Hematopoietic multipotent progenitor cell treated with erythropoietin and hydrocortisone succinate and interleukin-3 and kit ligand, for 15 days (in vitro differentiated cells): ENCODE measurements at regions not wholly inside any gene's neighbourhood (a gene's known extent, or its start where the extent isn't known, plus 50 kb on each side); places are given as distances from the start of the nearest gene placed in this dataset.

Source experiments
- DNase-seq: peaks from one replicate; pipeline ENCODE4 v3.0.0-alpha.2; 2015; ENCODE audit warnings: low spot score

- no peak for DNase-seq
Observed at GRCh38 chr4:26104056-26104685, 190.2 kb downstream of the SMIM20 start.

DNA sequence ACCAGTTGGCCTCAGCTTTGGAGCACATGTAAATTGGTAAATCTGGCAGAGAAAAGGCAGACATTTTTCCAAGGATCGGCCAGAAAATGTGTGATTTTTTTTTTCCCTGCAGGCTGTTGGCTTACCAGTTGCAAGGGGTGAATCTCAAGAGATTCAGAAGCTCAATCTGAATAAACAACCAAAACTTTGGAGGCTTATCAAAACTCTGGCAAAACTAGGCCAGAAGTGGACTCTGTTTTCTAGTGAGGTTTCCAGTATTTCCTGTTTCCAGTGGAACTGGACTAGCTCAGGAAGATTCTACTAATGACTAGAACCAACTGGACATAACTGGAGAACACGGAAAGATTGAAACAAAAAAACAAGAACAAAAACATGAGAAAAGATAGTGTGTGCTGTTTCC, 191.3 kb downstream of the SMIM20 start:
- DNase-seq: no peak

DNA sequence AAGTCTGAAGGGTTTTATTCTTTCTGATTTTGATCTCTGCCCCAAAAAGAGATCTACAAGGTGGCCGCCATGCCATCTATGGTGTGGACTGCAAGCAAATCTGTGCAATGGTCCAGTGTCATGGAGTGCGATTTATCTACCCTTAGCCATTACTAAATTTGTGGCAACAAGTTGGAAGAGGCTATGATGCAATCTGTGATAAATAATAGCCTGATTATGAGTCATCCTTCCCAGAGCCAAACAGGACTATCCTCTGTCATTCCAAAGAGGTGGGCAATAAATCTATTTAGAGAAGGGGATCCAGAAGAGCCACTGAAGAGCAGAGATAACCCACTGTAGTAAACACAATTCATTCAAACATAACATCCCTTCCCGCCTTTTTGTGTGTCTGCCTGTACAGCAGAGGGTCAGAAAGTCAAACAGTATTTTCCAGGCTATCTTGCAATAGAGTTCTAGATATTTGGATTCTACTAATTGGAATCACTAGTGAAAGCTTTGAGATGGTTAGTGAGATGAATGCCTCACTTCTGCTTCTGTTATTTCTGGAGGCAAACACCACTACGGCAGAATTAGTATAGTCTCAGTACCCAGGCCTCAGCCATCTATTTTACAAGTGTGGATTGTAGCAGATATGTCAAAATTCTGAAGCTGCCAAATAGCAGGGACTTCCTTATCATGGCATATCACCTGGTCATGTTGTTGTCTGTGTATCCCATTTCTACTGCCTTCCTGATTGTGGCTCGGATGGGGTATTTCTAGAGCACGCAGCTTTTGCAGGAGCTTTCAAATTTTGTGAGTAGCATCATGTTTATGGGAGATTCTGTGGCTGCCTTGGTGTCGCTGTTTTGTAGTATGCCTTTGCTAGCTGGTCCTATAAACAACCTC, 192.0 kb downstream of the SMIM20 start:
- no peak for DNase-seq

DNA sequence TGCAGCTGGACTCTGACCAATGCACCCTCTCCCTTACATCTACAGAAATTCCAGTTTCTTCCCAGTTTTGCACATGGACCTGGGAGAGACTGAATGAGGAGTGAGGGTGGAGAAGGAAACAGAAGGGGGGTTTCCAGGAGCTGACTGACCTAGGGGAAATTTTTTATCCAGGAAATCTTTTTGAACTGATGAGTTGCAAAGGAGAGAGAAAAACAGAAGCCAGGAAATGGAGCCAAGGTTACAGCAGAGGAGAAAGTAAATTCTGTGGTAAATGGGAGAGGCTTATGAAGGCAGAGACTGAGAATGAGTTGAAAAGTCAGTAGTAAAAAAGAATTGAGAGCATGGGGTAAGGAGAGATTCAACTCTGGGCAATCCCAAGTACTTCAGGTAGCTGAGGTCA, 192.8 kb downstream of the SMIM20 start:
- no peak for DNase-seq

DNA sequence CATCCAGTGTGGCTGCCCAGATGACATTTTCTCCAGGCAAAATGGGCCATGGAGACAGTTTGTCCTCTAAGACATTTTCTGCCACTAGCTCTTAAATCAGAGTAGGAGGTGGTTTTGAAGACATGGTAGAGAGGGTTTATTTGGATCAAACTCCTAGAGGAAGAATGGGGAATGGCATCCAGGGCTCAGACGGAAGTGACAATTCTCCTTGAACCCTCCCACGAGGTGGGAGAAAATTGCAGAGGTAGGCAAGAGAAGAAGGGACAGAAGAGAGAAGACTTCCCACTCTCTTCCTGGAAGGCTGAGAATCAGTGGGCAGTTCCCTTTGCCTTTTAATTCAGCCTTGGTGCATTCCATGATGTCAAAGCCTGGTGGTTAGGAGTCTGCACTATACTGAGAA, 194.0 kb downstream of the SMIM20 start:
- DNase-seq: no peak

DNA sequence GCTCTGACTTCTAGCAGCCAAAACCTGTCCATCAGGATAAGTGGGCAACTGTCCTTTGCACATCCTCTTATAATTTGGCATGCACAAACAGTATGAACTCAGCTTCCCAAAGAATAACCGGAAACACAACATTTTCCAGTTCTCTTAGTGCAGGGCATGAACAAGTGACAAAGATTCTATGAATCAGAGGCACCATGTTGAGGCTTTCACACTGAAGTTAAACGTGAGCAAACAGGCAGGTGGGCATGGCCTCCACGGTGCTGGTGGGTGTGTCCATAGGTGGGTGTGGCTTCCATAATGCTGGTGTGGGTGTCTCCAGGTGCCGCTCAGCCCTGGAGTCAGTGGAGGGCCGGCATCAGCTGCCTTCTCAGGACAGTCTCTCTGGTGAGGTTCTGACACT, 196.5 kb downstream of the SMIM20 start:
- DNase-seq: no peak

GRCh38 chr4:26113339-26113940, 199.4 kb downstream of the SMIM20 start:
- DNase-seq: no peak

GRCh38 chr4:26116057-26116456, 202.0 kb downstream of the SMIM20 start:
- DNase-seq: no peak

- no peak for DNase-seq
Observed at GRCh38 chr4:26120098-26120825, 200.6 kb upstream of the RBPJ start.

DNA sequence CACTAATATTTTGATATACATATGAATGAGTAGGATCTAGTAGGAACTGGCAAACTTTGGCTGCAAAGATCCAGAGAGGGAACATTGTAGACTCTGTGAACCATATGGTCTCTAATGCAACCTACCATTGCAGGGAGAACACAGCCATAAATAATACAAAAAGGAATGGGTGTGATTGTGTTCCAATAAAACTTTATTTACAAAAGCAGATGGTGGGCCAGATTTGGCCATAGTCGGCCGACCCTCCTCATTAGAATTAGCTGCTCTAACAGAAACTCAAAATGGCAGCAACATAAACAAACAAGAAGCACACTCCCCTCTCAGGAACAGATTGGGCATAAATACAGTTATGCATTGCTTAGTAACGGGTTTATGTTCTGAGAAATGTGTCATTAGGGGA, 198.1 kb upstream of the RBPJ start:
- no peak for DNase-seq

DNA sequence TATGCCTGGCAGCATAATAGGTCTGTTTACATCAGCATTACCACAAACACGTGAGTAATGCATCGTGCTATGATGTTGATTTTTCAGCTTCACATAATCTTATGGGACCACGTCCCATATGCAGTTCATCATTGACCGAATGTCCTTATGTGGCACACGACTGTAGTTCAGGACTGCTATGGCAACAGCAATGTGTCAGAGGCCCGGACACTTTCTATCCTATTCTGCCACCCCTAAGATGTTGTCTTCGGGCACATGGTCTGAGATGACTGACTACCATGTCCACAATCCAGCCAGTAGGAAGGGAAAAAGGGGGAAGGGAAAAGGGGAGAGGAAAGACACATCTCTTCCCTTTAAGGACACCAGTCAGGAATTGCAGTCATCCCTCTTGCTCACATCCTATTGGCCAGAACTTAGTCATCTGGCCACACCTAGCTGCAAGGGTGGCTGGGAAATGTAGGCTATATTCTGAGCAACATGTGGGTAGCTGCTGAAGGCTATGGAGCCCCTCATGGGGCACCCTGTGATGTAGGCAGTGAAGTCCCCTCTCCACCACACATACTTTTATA, 196.0 kb upstream of the RBPJ start:
- no peak for DNase-seq

GRCh38 chr4:26126143-26126718, 194.6 kb upstream of the RBPJ start:
- DNase-seq: no peak

DNA sequence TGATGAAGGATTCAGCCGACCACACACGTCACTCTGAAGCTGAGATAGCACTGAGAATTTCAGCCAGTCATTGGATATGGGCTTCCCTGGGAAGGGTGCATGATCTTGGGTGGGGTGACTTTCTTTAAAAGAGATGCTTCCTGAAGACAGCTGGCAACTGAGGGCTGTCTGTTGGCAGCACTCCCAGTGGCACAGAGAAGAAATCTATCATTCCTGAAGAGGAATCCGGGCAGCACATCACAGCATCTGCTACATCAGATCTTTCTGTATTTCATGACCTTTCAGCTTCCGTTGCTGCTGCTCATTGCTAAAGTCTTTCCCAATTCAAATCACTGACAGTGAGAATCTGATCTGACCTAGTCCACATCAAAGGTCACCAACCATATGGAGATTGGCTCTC, 193.8 kb upstream of the RBPJ start:
- no peak for DNase-seq

DNA sequence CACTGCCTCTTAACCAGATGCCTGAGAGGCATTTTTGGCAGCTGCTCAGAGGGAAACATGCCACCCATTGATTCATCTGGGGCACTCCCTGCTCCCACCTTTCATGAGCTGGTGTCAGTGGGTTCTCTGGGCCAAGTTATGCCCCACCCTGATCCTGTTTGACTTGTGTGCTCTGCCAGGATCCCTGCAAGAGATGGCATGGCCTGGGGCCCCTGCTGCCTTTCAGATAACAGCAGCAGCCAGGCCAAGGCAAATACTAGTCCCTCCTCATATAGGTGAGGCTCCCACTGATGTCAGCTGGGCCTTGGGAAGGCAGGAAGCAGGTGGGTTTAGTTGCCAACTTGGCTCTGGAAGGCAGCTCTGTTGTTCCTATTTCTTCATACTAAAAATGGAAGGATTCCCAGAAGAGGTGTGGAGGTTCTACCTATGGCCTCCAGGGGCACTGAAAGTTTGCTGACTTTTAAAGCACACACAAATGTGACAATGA, 192.9 kb upstream of the RBPJ start:
- no peak for DNase-seq

GRCh38 chr4:26130173-26130572, 190.6 kb upstream of the RBPJ start:
- no peak for DNase-seq

- DNase-seq: no peak
Observed at GRCh38 chr4:26130841-26131432, 189.9 kb upstream of the RBPJ start.

DNA sequence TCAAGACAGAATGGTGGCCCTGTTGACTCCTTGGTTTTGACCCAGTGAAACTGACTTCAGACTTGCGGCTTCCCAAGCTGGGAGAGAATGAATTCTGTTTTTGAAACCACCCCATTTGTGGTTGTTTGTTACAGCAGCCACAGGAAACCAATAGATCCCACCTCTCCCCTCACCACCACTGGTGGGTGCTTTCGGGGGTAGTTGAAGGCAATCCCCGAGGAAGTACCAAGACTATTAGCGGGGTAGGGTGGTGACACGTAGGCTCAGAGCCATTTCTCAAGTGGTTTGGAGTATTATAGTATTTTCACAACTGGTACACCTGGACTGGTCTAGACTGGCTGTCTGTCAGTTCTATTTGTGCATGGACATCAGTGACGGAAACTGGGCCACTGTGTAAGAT, 189.1 kb upstream of the RBPJ start:
- no peak for DNase-seq

GRCh38 chr4:26132858-26133257, 188.0 kb upstream of the RBPJ start:
- no peak for DNase-seq

GRCh38 chr4:26133840-26134239, 187.0 kb upstream of the RBPJ start:
- DNase-seq: no peak

DNA sequence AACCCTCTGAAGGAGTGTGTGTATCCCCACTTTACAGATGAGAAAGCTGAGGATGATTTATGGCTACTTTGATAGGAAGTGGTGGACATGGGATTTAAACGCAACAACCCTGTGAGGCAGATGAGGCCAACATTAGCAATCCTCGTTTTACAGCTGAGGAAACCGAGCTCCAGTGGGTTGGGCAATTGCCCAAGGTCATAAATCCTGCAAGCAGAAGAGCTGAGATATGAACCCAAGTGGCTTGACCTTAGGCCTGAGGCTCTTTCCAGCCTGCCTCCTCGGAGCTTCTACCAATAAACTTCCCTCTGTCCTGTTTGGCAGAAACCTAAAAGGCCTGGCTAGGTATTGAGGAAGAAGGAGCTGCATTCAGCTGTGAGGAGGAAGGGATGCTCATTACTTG, 185.5 kb upstream of the RBPJ start:
- DNase-seq: no peak

DNA sequence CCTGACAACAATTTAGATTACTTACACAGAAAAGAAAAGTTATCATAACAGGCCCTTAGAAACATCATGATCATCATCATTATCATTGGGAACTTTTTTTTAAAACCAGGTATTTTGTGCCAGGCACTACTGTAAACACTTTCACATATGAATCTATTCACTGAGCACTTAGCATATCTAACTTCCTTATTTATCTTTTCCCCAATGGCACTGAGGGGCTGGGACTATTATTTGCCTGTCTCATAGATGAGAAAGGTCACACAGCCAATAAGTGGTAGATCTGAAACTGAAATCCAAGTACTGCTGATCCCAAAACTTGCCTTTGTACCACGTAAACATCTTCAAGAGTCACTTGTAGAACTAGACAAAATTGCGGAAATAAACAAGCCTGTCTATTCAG, 184.2 kb upstream of the RBPJ start:
- DNase-seq: no peak
